WTC11 (cell line): ENCODE measurements at regions not wholly inside any gene's neighbourhood (a gene's known extent, or its start where the extent isn't known, plus 50 kb on each side); places are given as distances from the start of the nearest gene placed in this dataset.

Source experiments
- ATAC-seq: fragments of 200-7000 bp; cut with Tn5 transposase; 2 replicates; pipeline ENCODE4 v1.10.0; 2021; ENCODE audit warnings: mild to moderate bottlenecking, moderate library complexity
- CTCF ChIA-PET: fragments of 300-600 bp; sonication (Branson Sonifier 250); formaldehyde crosslinking; loops from one replicate; lab custom pipeline; 2021; ENCODE audit warnings: antibody characterized with exemption; lab: Charles Lee
- POLR2A ChIA-PET: fragments of 350-600 bp; sonication (Branson Sonifier 250); formaldehyde crosslinking; loops from one replicate; lab custom pipeline; 2021; ENCODE audit warnings: antibody characterized with exemption; lab: Charles Lee
- DNase-seq: peaks from one replicate; pipeline ENCODE4 v3.0.0; 2021; ENCODE audit warnings: low spot score
- H3K27ac Mint-ChIP-seq: 2 replicates; pipeline ENCODE4 v1.8.0; 2021; ENCODE audit warnings: mixed read lengths
- H3K27me3 Mint-ChIP-seq: 2 replicates; pipeline ENCODE4 v1.8.0; 2021; ENCODE audit warnings: low read depth, mild to moderate bottlenecking, moderate library complexity, mixed read lengths
- H3K36me3 Mint-ChIP-seq: 2 replicates; pipeline ENCODE4 v1.8.0; 2021; ENCODE audit warnings: mixed read lengths
- H3K4me1 Mint-ChIP-seq: 2 replicates; pipeline ENCODE4 v1.8.0; 2022; ENCODE audit warnings: mixed read lengths
- H3K4me3 Mint-ChIP-seq: 2 replicates; pipeline ENCODE4 v1.8.0; 2021; ENCODE audit warnings: mild to moderate bottlenecking, moderate library complexity, mixed read lengths
- H3K9me3 Mint-ChIP-seq: 2 replicates; pipeline ENCODE4 v1.8.0; 2021; ENCODE audit warnings: mixed read lengths
- AFF4 ChIP-seq: sonication (generic); formaldehyde crosslinking; IDR thresholded peaks from 2 replicates; pipeline ENCODE4 v1.8.1; 2023; ENCODE audit warnings: mild to moderate bottlenecking, missing genetic modification reagents, borderline replicate concordance
- E2F1 ChIP-seq: sonication (generic); formaldehyde crosslinking; IDR thresholded peaks from 2 replicates; pipeline ENCODE4 v1.8.0; 2022; ENCODE audit warnings: mild to moderate bottlenecking, missing genetic modification reagents
- FOXP4 ChIP-seq: sonication (generic); formaldehyde crosslinking; IDR thresholded peaks from 2 replicates; pipeline ENCODE4 v1.8.0; 2022; ENCODE audit warnings: mild to moderate bottlenecking, missing genetic modification reagents
- HMGXB4 ChIP-seq: sonication (generic); formaldehyde crosslinking; IDR thresholded peaks from 2 replicates; pipeline ENCODE4 v1.8.1; 2023; ENCODE audit warnings: mild to moderate bottlenecking, moderate library complexity, missing genetic modification reagents
- MAX ChIP-seq: sonication (generic); formaldehyde crosslinking; IDR thresholded peaks from 2 replicates; pipeline ENCODE4 v1.8.0; 2022; ENCODE audit warnings: mild to moderate bottlenecking, missing genetic modification reagents
- NR2C2 ChIP-seq: sonication (generic); formaldehyde crosslinking; IDR thresholded peaks from 2 replicates; pipeline ENCODE4 v1.8.0; 2022; ENCODE audit warnings: mild to moderate bottlenecking, missing genetic modification reagents
- PREB ChIP-seq: sonication (generic); formaldehyde crosslinking; IDR thresholded peaks from 2 replicates; pipeline ENCODE4 v1.8.1; 2022; ENCODE audit warnings: mild to moderate bottlenecking, missing genetic modification reagents, moderate library complexity, borderline replicate concordance
- STAT6 ChIP-seq: sonication (generic); formaldehyde crosslinking; conservative IDR thresholded peaks from 2 replicates; pipeline ENCODE4 v1.8.1; 2023; ENCODE audit warnings: mild to moderate bottlenecking, low read depth, missing genetic modification reagents, moderate library complexity
- ZNF423 ChIP-seq: fragments of 250-450 bp; sonication (Bioruptor Pico); IDR thresholded peaks from 2 replicates; pipeline ENCODE4 v2.1.2; 2022; ENCODE audit warnings: mild to moderate bottlenecking, moderate library complexity
- ZNF671 ChIP-seq: fragments of 250-450 bp; sonication (Bioruptor Pico); IDR thresholded peaks from 2 replicates; pipeline ENCODE4 v1.8.0; 2021; ENCODE audit warnings: mild to moderate bottlenecking

GRCh38 chr1:181150273-181150672, 61.8 kb downstream of the IER5 start (continued):
- no peak for TF ChIP-seq HMGXB4 (CRISPR knock-in tag)

GRCh38 chr1:181150842-181151241, 62.3 kb downstream of the IER5 start:
- no peak for DNase-seq
- ChIA-PET CTCF (interaction anchor here (1.0 kb wide), 1 partner anchor 269 kb away, joined by 3 read pairs; no protein-coding TSS in a partner anchor), POLR2A (no interaction called here)

More at GRCh38 chr1:181150842-181151241, 62.3 kb downstream of the IER5 start:
- H3K4me1 Mint-ChIP-seq = peaks cover 20% of the 10 kb centered on the region
- peaks cover 3% of the 10 kb centered on the region; the same call in 1 of the 2 replicates for H3K36me3 Mint-ChIP-seq
- H3K9me3 Mint-ChIP-seq = peaks cover 23% of the 10 kb centered on the region
- ATAC-seq = no peak
- no peak for TF ChIP-seq STAT6
- no peak for TF ChIP-seq E2F1
- TF ChIP-seq PREB (CRISPR knock-in tag) = no peak
- TF ChIP-seq ZNF423 (CRISPR knock-in tag) = no peak
- TF ChIP-seq MAX (CRISPR knock-in tag) = no peak
- TF ChIP-seq ZNF671 (CRISPR knock-in tag) = no peak
- TF ChIP-seq NR2C2 (CRISPR knock-in tag) = no peak
- TF ChIP-seq AFF4 (CRISPR knock-in tag) = no peak
- no peak for TF ChIP-seq FOXP4 (CRISPR knock-in tag)
- TF ChIP-seq, all 79 proteins: peak for 0
- no peak overlapping the region for H3K4me3 Mint-ChIP-seq
- H3K27ac Mint-ChIP-seq = no peak overlapping the region
- peaks cover 5% of the 10 kb centered on the region for H3K27me3 Mint-ChIP-seq
